ENCODE measurements at regions not wholly inside any gene's neighbourhood (a gene's known extent, or its start where the extent isn't known, plus 50 kb on each side); places are given as distances from the start of the nearest gene placed in this dataset.
"Not testable (repeated sequence)": the region's sequence is repeated elsewhere in the genome, so short reads cannot be mapped to it uniquely, and the experiment has no call there.

DNA sequence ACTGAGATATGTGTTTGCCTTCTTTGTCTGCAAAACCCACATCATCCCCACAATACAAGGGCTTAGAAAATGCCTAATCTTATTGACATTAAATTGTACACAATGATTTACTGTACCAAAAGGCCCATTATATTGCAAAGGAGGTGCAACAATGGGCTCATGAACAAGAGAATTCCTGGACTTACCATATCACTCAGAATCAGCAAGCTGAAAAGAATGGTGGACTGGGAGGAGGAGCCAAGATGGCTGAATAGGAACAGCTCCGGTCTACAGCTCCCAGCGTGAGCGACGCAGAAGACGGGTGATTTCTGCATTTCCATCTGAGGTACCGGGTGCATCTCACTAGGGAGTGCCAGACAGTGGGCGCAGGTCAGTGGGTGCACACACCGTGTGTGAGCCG lies 119.9 kb downstream of the OR13H1 start:
- POLR2A ChIA-PET; H3K27ac Mint-ChIP-seq; H3K36me3 Mint-ChIP-seq (ENCODE audit: low read depth); H3K9me3 Mint-ChIP-seq; DNase-seq; CTCF ChIA-PET; H3K27me3 Mint-ChIP-seq; H3K4me1 Mint-ChIP-seq; H3K4me3 Mint-ChIP-seq: not testable (repeated sequence)

DNA sequence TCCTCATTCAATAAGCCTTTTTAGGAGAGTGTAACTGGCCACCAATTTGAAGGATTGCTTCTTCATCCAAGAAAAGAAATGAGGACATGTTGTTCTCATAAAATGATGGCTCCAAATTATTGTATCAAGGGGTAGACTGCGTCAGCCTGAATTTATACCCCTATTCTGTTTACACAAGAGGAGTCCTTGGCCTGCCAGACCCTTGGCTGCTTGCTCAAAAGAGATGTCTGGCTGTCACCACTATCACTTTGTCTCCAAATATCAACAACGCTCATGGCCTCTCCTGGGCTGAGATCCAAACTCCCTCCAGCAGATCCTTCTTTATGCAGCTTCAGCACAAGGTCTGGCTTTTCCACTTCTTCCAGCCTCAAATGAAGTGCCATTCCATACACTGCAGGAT lies 127.9 kb downstream of the OR13H1 start:
- Mint-ChIP-seq H3K4me3 (no peak overlapping the region), H3K27ac (no peak overlapping the region), H3K36me3 (ENCODE audit: low read depth) (no peaks in the 10 kb centered on the region), H3K9me3 (no peaks in the 10 kb centered on the region), H3K4me1 (no peaks in the 10 kb centered on the region), H3K27me3 (no peaks in the 10 kb centered on the region)
- DNase-seq: no peak
- ChIA-PET CTCF (no interaction called here), POLR2A (no interaction called here)

DNA sequence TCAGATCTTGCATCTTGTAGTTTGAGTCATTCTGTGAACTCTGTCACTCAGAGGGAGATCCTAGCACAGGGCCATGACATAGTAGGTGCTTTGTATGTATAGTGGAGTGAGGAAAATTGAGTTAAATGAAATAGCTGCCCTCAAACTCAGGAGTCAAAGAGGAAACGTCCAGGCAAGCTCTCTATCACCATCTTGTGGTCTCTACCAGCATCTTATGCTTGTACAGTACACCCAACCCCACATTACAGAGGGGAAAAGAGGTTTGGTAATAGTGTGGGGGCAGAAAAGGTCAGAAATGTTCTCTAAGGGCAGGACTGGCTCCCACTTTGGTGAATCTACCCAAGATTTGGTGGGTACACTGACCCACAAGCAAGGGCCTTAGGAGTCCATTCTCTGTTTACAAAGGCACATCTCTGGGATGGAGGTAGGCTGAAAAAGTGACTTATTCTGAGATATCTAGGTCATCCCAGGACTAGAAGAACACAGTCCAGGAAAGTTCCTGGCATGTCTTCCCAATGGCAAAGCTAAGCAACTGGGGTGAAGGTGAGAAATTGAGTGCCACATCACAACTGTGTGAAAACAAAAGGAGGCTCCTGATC lies 131.8 kb downstream of the OR13H1 start:
- Mint-ChIP-seq H3K27ac (no peak overlapping the region), H3K36me3 (ENCODE audit: low read depth) (no peaks in the 10 kb centered on the region), H3K4me1 (no peaks in the 10 kb centered on the region), H3K27me3 (no peaks in the 10 kb centered on the region), H3K9me3 (no peaks in the 10 kb centered on the region), H3K4me3 (no peak overlapping the region)
- ChIA-PET POLR2A (no interaction called here), CTCF (interaction anchor here (0.6 kb wide), 1 partner anchor 163 kb away, joined by 3 read pairs; no protein-coding TSS in a partner anchor)
- DNase-seq: no peak

DNA sequence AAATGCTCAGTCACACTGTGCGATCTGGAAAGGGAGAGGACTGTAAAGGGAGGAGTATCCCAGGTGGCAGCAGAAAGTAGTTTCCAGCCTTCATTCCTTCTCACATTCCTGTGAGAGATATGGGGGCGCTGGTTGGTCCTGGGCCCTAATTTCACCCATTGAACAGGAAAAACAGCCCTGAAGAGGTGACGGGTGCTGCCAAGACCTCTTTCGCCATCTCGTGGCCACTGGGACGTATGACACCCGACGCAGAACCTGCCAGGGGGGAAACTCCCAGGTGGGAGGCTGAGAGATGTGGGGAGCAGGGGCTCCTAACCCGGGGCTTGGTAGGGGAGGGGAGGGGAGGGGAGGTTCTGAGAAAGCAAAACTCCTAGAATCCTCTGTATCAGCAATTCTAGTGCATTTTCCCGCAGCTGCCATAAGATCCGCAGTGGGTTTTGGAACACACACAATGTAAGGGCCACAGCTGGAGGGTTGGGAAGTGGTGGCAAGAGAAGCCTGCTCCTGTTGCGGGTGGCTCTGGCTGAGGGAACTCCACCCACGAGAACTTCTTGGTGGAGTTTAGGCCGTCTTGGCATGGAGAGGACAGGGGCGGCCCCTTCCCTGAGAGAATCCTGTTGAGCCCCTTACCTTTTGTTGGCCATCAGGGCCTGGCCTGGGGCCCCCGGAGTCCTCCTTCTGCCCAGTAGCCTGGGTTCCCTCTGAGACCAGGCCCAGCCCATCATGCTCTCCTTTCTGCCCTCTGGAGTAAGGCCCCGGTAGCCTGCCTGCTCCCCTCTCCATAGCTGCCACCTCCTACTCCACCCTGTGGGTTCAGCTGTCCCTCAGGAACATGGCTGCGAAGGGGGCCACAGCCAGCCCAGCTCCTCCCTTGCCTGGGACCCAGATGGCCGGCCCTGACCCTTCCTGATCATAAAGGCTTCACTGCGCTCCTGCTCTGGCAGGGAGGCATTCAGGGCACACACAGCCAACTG lies 134.1 kb downstream of the OR13H1 start:
- no peak overlapping the region for H3K27ac Mint-ChIP-seq
- ChIA-PET CTCF (interaction anchor here (0.8 kb wide), 1 partner anchor 24 kb away, joined by 4 read pairs; no protein-coding TSS in a partner anchor), POLR2A (no interaction called here)
- no peaks in the 10 kb centered on the region for H3K9me3 Mint-ChIP-seq
- H3K27me3 Mint-ChIP-seq: no peaks in the 10 kb centered on the region
- no peak overlapping the region for H3K4me3 Mint-ChIP-seq
- peak; percentile 28 for DNase-seq
- no peaks in the 10 kb centered on the region for H3K4me1 Mint-ChIP-seq
- no peaks in the 10 kb centered on the region for H3K36me3 Mint-ChIP-seq (ENCODE audit: low read depth)

DNA sequence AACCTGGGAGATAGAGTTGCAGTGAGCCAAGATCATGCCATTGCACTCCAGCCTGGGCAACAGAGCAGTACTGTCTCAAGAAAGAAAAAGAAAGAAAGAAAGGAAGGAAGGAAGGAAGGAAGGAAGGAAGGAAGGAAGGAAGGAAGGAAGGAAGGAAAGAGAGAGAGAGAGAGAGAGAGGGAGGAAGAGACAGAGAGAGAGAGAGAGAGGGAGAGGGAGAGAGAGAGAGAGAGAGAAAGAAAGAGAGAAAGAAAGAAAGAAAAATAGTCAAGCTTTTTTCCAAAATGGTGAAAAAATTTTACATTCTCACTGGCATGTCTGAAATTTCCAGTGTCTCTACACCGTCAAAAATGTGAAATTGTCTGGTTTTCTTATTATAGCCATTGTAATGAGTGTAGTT lies 138.9 kb downstream of the OR13H1 start:
- H3K27ac Mint-ChIP-seq; H3K9me3 Mint-ChIP-seq; DNase-seq; H3K27me3 Mint-ChIP-seq; H3K36me3 Mint-ChIP-seq (ENCODE audit: low read depth); POLR2A ChIA-PET; H3K4me3 Mint-ChIP-seq; H3K4me1 Mint-ChIP-seq; CTCF ChIA-PET: not testable (repeated sequence)

DNA sequence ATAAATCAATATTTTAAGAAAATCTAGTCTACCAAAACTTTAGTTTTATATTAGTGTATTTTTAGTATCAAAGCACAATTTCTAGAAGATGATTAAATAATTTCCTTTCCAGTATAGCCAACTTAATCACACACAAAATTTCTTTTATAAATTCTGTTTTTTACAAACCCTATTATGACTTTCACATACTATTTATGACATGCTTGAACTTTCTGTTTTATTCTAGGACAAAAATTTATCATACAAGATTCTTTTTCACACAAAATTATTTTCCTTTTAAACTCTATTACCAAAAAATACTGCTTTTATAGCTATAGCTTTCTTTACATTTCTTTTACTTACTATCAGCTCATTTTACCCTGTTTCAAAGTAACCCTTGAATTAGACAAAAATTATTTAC lies 149.5 kb downstream of the OR13H1 start:
- ChIA-PET CTCF (no interaction called here), POLR2A (no interaction called here)
- Mint-ChIP-seq H3K4me3 (no peak overlapping the region), H3K9me3 (no peaks in the 10 kb centered on the region), H3K27ac (no peak overlapping the region), H3K27me3 (no peaks in the 10 kb centered on the region), H3K4me1 (no peaks in the 10 kb centered on the region), H3K36me3 (ENCODE audit: low read depth) (peaks cover 5% of the 10 kb centered on the region)
- DNase-seq: no peak

DNA sequence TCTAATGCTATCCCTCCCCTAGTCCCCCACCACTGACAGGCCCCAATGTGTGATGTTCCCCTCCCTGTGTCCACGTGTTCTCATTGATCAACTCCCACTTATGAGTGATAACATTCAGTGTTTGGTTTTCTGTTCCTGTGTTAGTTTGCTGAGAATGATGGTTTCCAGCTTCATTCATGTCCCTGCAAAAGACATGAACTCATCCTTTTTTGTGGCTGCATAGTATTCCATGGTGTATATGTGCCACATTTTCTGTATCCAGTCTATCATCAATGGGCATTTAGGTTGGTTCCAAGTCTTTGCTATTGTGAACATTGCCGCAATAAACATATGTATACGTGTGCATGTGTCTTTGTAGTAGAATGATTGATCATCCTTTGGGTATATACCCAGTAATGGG lies 153.1 kb downstream of the OR13H1 start:
- CTCF ChIA-PET; H3K9me3 Mint-ChIP-seq; H3K27ac Mint-ChIP-seq; H3K36me3 Mint-ChIP-seq (ENCODE audit: low read depth); DNase-seq; H3K4me1 Mint-ChIP-seq; H3K4me3 Mint-ChIP-seq; POLR2A ChIA-PET; H3K27me3 Mint-ChIP-seq: not testable (repeated sequence)

DNA sequence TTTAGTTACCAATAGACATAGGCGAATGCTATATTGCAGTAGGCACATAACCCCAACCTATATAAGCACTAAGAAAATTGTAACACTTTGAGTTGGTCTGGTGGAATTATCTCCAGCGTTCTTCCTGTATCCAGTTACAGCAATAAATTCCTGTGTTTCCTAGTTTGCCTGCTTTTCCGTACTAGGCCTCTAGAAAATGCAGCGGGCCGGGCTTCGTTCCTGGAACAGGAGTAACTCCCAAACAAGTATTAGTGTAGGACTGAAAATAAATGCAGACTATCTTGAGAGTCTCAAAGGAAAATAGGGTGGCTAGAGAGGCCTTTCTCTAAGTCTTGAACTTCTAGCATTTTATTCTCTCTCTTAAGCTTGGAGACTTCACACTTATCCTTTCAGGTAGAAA lies 159.8 kb downstream of the OR13H1 start:
- H3K9me3 Mint-ChIP-seq: no peaks in the 10 kb centered on the region
- CTCF ChIA-PET: no interaction called here
- POLR2A ChIA-PET: no interaction called here
- no peak for DNase-seq
- peaks cover 10% of the 10 kb centered on the region for H3K36me3 Mint-ChIP-seq (ENCODE audit: low read depth)
- H3K27me3 Mint-ChIP-seq: no peaks in the 10 kb centered on the region
- no peaks in the 10 kb centered on the region for H3K4me1 Mint-ChIP-seq
- H3K4me3 Mint-ChIP-seq: no peak overlapping the region
- H3K27ac Mint-ChIP-seq: no peak overlapping the region

DNA sequence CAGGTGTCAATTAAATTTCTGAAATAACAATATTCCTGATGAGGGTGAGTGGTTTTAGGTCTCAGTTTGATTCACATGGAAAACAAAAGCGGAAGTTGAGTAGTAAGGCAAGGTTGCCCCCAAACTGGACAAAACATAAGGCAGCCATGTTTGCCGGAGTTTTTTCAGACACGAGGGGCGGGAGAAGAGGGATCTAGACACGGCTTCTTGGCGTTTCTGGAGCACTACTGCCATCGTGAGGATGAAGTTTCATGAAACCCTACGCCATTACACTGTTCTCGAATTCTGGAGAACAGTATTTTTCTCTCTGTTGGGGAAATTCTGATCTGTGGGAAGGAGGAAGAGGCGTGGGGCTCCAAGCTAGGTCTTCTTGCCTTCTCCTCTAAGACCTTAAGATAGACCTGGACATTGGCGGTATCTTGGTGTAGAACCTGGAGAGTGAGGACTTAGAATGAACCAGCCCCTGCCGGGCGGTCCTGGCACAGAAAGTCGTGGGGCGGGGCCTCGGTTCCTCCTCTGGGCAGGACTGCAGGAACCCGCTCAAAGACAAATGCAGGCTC lies 160.3 kb downstream of the OR13H1 start:
- DNase-seq: no peak
- ChIA-PET POLR2A (no interaction called here), CTCF (no interaction called here)
- no peak overlapping the region for H3K27ac Mint-ChIP-seq
- H3K27me3 Mint-ChIP-seq: no peaks in the 10 kb centered on the region
- H3K4me1 Mint-ChIP-seq: no peaks in the 10 kb centered on the region
- no peak overlapping the region for H3K4me3 Mint-ChIP-seq
- peaks cover 10% of the 10 kb centered on the region for H3K36me3 Mint-ChIP-seq (ENCODE audit: low read depth)
- no peaks in the 10 kb centered on the region for H3K9me3 Mint-ChIP-seq

DNA sequence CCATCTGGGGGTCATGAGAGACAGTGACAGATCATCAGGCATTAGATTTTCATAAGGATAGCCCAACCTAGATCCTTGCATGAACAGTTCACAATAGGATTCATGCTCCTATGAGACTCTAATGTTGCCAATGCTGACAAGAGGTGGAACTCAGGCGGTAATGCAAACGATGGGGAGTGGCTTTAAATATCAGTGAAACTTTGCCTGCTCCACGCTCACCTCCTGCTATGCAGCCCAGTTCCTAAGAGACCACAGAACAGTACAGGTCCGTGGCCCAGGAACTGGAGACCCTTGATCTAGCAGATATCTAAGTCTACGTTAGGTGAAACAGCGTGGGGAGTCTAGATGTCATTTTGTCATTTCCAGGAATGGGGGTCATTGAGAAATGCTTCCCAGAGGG lies 165.7 kb downstream of the OR13H1 start:
- Mint-ChIP-seq H3K36me3 (ENCODE audit: low read depth) (peaks cover 16% of the 10 kb centered on the region), H3K27ac (no peak overlapping the region), H3K4me3 (no peak overlapping the region), H3K9me3 (no peaks in the 10 kb centered on the region), H3K4me1 (no peaks in the 10 kb centered on the region), H3K27me3 (no peaks in the 10 kb centered on the region)
- DNase-seq: no peak
- ChIA-PET CTCF (no interaction called here), POLR2A (no interaction called here)

DNA sequence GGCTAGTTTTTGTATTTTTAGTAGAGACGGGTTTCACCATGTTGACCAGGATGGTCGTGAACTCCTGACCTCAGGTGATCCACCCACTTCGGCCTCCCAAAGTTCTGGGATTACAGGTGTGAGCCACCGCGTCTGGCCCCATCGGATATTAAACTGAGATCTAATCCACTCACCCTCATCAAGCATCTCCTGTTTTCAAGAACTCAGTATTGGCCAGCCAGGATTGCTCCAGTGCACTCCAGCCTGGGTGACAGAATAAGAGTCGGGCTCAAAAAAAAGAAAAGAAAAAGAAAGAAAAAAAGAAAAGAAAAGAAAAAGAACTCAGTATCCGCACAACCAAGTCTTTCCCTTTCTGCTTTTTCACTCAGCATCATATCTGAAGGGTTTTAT lies 167.6 kb downstream of the OR13H1 start:
- H3K27ac Mint-ChIP-seq: no peak overlapping the region
- ChIA-PET POLR2A (no interaction called here), CTCF (no interaction called here)
- no peaks in the 10 kb centered on the region for H3K27me3 Mint-ChIP-seq
- no peak for DNase-seq
- no peaks in the 10 kb centered on the region for H3K4me1 Mint-ChIP-seq
- peaks cover 13% of the 10 kb centered on the region for H3K36me3 Mint-ChIP-seq (ENCODE audit: low read depth)
- H3K9me3 Mint-ChIP-seq: no peaks in the 10 kb centered on the region
- no peak overlapping the region for H3K4me3 Mint-ChIP-seq

DNA sequence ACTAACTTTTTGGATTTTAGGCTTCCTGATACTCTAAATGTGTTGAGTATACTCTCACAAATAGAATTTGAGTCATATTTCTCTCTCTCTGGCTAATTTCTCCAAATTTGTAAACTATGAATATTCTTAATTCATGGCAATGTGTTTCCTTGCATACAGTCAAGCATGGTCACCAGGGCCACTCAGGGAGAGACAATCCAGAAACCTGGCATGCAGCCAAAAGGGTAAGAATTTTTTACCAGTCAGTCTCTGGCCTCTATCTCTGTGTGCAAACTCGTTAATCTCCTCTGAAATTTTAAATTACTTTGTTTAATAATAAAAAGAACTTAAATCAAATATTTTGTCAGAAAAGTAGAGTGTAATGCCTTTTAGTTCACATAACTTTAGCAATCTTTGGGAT lies 179.8 kb downstream of the OR13H1 start:
- Mint-ChIP-seq H3K27ac (no peak overlapping the region), H3K4me3 (no peak overlapping the region), H3K27me3 (no peaks in the 10 kb centered on the region), H3K9me3 (peaks cover 5% of the 10 kb centered on the region), H3K4me1 (no peaks in the 10 kb centered on the region), H3K36me3 (ENCODE audit: low read depth) (peaks cover 8% of the 10 kb centered on the region)
- CTCF ChIA-PET: no interaction called here
- POLR2A ChIA-PET: no interaction called here
- no peak for DNase-seq

DNA sequence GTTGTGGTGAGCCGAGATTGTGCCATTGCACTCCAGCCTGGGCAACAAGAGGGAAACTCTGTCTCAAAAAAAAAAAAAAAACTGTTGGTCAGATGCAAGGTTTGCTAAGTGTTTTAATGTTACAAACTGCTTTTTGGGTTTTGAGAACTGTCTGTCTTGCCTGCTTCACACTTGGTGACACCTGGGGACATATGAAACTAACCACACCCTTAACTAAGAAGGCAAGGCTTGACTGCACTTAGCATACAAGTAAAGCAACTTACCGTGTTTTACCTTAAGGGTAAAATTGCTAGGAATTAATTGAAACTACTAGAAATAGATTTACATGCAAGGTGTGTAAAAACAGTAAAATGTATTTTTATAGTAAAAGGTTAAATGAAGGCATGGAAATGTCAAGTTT lies 180.4 kb downstream of the OR13H1 start:
- H3K4me1 Mint-ChIP-seq: no peaks in the 10 kb centered on the region
- POLR2A ChIA-PET: no interaction called here
- no peaks in the 10 kb centered on the region for H3K27me3 Mint-ChIP-seq
- no peak overlapping the region for H3K4me3 Mint-ChIP-seq
- CTCF ChIA-PET: no interaction called here
- no peak for DNase-seq
- peaks cover 9% of the 10 kb centered on the region for H3K9me3 Mint-ChIP-seq
- H3K27ac Mint-ChIP-seq: no peak overlapping the region
- peaks cover 8% of the 10 kb centered on the region for H3K36me3 Mint-ChIP-seq (ENCODE audit: low read depth)

Data from activated CD4-positive, alpha-beta memory T cell treated with anti-CD3 and anti-CD28 coated beads, Interleukin-2, amount 10 ng/mL, durations not matched to agents 7 days and 5 days (primary cell).